ENCODE measurements at regions not wholly inside any gene's neighbourhood (a gene's known extent, or its start where the extent isn't known, plus 50 kb on each side); places are given as distances from the start of the nearest gene placed in this dataset.
A peak's percentile ranks its signal among the peaks of the same experiment; 100 is the strongest.
"Not testable (repeated sequence)": the region's sequence is repeated elsewhere in the genome, so short reads cannot be mapped to it uniquely, and the experiment has no call there.

- H3K4me3 ChIP-seq (ENCODE audit: low read length); intact Hi-C loops (cut with DNase I); H3K9me3 ChIP-seq (ENCODE audit: control insufficient read depth, low read length); ATAC-seq; H3K27ac ChIP-seq (ENCODE audit: low read length); DNase-seq; H3K27me3 ChIP-seq (ENCODE audit: control insufficient read depth, insufficient read depth); H3K4me1 ChIP-seq (ENCODE audit: control insufficient read depth, insufficient read depth, low read length): not testable (repeated sequence)
- WGBS = 96% methylated on average over 2 of the region's 2 CpGs
These were observed 287.9 kb upstream of the FZD8 start for GRCh38 chr10:35929962-35930361.

GRCh38 chr10:35928748-35929147 is 286.7 kb upstream of the FZD8 start:
- 72% methylated on average over 6 of the region's 6 CpGs for WGBS
- no peak for DNase-seq
- no peaks in the 10 kb centered on the region for H3K27me3 ChIP-seq (ENCODE audit: control insufficient read depth, insufficient read depth)
- no peaks in the 10 kb centered on the region for H3K9me3 ChIP-seq (ENCODE audit: control insufficient read depth, low read length)
- H3K4me1 ChIP-seq (ENCODE audit: control insufficient read depth, insufficient read depth, low read length) = no peaks in the 10 kb centered on the region
- ATAC-seq = no peak
- H3K27ac ChIP-seq (ENCODE audit: low read length) = no peak overlapping the region
- intact Hi-C loops (cut with DNase I) = no loop called here
- H3K4me3 ChIP-seq (ENCODE audit: low read length) = no peak overlapping the region

GRCh38 chr10:35927990-35928488 is 285.9 kb upstream of the FZD8 start:
- DNase-seq (no peak), ATAC-seq (no peak)
- Histone ChIP-seq H3K4me1 (ENCODE audit: control insufficient read depth, insufficient read depth, low read length) (no peaks in the 10 kb centered on the region), H3K9me3 (ENCODE audit: control insufficient read depth, low read length) (no peaks in the 10 kb centered on the region), H3K27ac (ENCODE audit: low read length) (no peak overlapping the region), H3K27me3 (ENCODE audit: control insufficient read depth, insufficient read depth) (no peaks in the 10 kb centered on the region), H3K4me3 (ENCODE audit: low read length) (no peak overlapping the region)
- intact Hi-C loops (cut with DNase I) = no loop called here
- 94% methylated on average over 9 of the region's 9 CpGs for WGBS

- Histone ChIP-seq H3K27me3 (ENCODE audit: control insufficient read depth, insufficient read depth) (no peaks in the 10 kb centered on the region), H3K4me3 (ENCODE audit: low read length) (no peak overlapping the region), H3K4me1 (ENCODE audit: control insufficient read depth, insufficient read depth, low read length) (no peaks in the 10 kb centered on the region), H3K27ac (ENCODE audit: low read length) (no peak overlapping the region), H3K9me3 (ENCODE audit: control insufficient read depth, low read length) (no peaks in the 10 kb centered on the region)
- ATAC-seq (no peak), DNase-seq (no peak)
- intact Hi-C loops (cut with DNase I) = no loop called here
- 87% methylated on average over 7 of the region's 7 CpGs for WGBS
These were observed 285.2 kb upstream of the FZD8 start for GRCh38 chr10:35927341-35927740.

- Histone ChIP-seq H3K4me1 (ENCODE audit: control insufficient read depth, insufficient read depth, low read length) (no peaks in the 10 kb centered on the region), H3K9me3 (ENCODE audit: control insufficient read depth, low read length) (no peaks in the 10 kb centered on the region), H3K27me3 (ENCODE audit: control insufficient read depth, insufficient read depth) (no peaks in the 10 kb centered on the region), H3K4me3 (ENCODE audit: low read length) (no peak overlapping the region), H3K27ac (ENCODE audit: low read length) (no peak overlapping the region)
- intact Hi-C loops (cut with DNase I) = no loop called here
- no peak for DNase-seq
- WGBS = 70% methylated on average over 1 of the region's 1 CpG
- no peak for ATAC-seq
These were observed 284.8 kb upstream of the FZD8 start for GRCh38 chr10:35926846-35927245.

DNA sequence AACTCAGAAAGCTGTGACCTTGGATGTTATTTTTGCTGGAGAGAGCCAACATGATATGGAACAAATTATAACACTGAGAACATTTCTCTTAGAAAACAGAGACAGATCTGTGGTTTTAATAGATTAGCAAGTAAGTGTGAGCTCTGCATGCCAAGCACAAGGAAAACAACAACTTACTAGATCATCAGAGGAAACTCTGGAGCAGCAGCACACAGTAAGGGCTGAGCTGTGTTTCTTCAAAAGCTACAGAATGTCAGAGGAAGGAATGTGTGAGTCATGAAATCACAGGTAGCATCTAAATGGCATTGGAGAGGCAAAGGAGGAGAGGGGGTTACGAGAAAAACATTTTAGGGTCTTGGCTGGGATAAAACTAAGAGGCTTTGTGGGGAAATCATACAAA is 283.4 kb upstream of the FZD8 start:
- DNase-seq (no peak), ATAC-seq (peak in 1 of 2 donors; percentile 47)
- Histone ChIP-seq H3K4me1 (ENCODE audit: control insufficient read depth, insufficient read depth, low read length) (no peaks in the 10 kb centered on the region), H3K9me3 (ENCODE audit: control insufficient read depth, low read length) (no peaks in the 10 kb centered on the region), H3K27me3 (ENCODE audit: control insufficient read depth, insufficient read depth) (no peaks in the 10 kb centered on the region), H3K27ac (ENCODE audit: low read length) (no peak overlapping the region), H3K4me3 (ENCODE audit: low read length) (no peak overlapping the region)
- 54% methylated on average over 1 of the region's 1 CpG for WGBS
- intact Hi-C loops (cut with DNase I) = no loop called here

- ATAC-seq = no peak
- 61% methylated on average over 1 of the region's 1 CpG for WGBS
These were observed 282.7 kb upstream of the FZD8 start for GRCh38 chr10:35924759-35925158.

GRCh38 chr10:35922876-35923600 is 280.9 kb upstream of the FZD8 start:
- no peaks in the 10 kb centered on the region for H3K4me1 ChIP-seq (ENCODE audit: control insufficient read depth, insufficient read depth, low read length)
- DNase-seq (no peak), ATAC-seq (no peak)
- no peaks in the 10 kb centered on the region for H3K9me3 ChIP-seq (ENCODE audit: control insufficient read depth, low read length)
- no peaks in the 10 kb centered on the region for H3K27me3 ChIP-seq (ENCODE audit: control insufficient read depth, insufficient read depth)
- WGBS = 74% methylated on average over 4 of the region's 4 CpGs
- H3K27ac ChIP-seq (ENCODE audit: low read length) = no peak overlapping the region
- intact Hi-C loops (cut with DNase I) = loop anchor here in 1 of 4 donors (5.0 kb wide), 1 partner anchor 281 kb away; the partner anchor contains the start of gene FZD8
- H3K4me3 ChIP-seq (ENCODE audit: low read length) = no peak overlapping the region

More at GRCh38 chr10:35924759-35925158, 282.7 kb upstream of the FZD8 start:
- Histone ChIP-seq H3K4me3 (ENCODE audit: low read length) (no peak overlapping the region), H3K4me1 (ENCODE audit: control insufficient read depth, insufficient read depth, low read length) (no peaks in the 10 kb centered on the region), H3K9me3 (ENCODE audit: control insufficient read depth, low read length) (no peaks in the 10 kb centered on the region), H3K27ac (ENCODE audit: low read length) (no peak overlapping the region), H3K27me3 (ENCODE audit: control insufficient read depth, insufficient read depth) (no peaks in the 10 kb centered on the region)
- intact Hi-C loops (cut with DNase I) = loop anchor here in 1 of 4 donors (5.0 kb wide), 1 partner anchor 282 kb away; the partner anchor contains the start of gene FZD8
- no peak for DNase-seq

DNA sequence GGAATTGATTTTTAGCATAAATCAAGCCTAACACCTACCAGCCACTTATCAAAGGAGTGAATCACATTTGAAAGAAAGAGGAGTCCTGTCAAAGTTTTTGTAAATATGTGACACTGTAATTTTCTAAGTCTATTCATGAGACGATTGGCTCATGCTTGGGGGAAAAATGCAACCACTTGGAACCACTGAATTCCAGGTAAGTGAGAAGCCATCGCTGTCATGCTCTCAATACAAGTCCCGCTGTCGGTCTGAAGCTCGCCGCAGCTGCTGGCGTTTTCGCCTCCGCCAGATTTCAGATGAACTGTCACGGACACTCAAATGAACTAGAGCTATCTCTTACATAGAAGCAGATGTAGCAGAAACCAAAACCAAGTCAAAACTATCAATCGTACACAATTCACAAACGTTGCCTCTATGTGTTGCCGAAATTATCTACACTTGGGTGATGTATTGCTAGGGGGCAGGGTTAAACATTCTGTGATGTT is 279.8 kb upstream of the FZD8 start:
- DNase-seq (no peak), ATAC-seq (no peak)
- Histone ChIP-seq H3K9me3 (ENCODE audit: control insufficient read depth, low read length) (no peaks in the 10 kb centered on the region), H3K27me3 (ENCODE audit: control insufficient read depth, insufficient read depth) (no peaks in the 10 kb centered on the region), H3K27ac (ENCODE audit: low read length) (no peak overlapping the region), H3K4me3 (ENCODE audit: low read length) (no peak overlapping the region), H3K4me1 (ENCODE audit: control insufficient read depth, insufficient read depth, low read length) (no peaks in the 10 kb centered on the region)
- 93% methylated on average over 13 of the region's 13 CpGs for WGBS
- intact Hi-C loops (cut with DNase I) = loop anchor here in 1 of 4 donors (5.0 kb wide), 1 partner anchor 280 kb away; the partner anchor contains the start of gene FZD8

DNA sequence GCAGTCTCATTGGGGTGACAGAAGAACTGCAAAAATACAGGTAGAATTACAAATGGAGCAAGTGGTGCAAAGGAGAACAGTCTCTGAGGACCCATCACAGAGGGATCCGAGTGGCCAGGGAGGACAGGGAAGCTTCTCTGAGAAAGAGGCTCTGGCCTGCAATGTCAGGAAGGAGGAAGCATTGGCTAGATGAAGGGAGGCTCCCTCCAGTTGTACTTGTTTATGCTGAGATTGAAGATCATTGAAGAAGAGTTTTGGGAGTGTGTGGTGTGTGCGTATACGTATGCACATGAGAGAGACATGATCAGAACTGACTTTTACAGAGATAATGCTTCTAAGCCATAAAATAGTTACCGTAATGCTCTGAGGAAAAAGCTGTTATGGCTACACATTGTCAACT is 274.7 kb upstream of the FZD8 start:
- Histone ChIP-seq H3K27me3 (ENCODE audit: control insufficient read depth, insufficient read depth) (no peaks in the 10 kb centered on the region), H3K9me3 (ENCODE audit: control insufficient read depth, low read length) (no peaks in the 10 kb centered on the region), H3K4me3 (ENCODE audit: low read length) (no peak overlapping the region), H3K27ac (ENCODE audit: low read length) (no peak overlapping the region), H3K4me1 (ENCODE audit: control insufficient read depth, insufficient read depth, low read length) (no peaks in the 10 kb centered on the region)
- no peak for DNase-seq
- intact Hi-C loops (cut with DNase I) = loop anchor here in 1 of 4 donors (5.0 kb wide), 1 partner anchor 279 kb away; no protein-coding TSS in a partner anchor
- peak; percentile 51 to 67 for ATAC-seq
- WGBS = 71% methylated on average over 4 of the region's 4 CpGs

GRCh38 chr10:35913628-35914027 is 271.5 kb upstream of the FZD8 start:
- intact Hi-C loops (cut with DNase I) = no loop called here

More at GRCh38 chr10:35913628-35914027, 271.5 kb upstream of the FZD8 start:
- Histone ChIP-seq H3K27ac (ENCODE audit: low read length) (no peak overlapping the region), H3K4me3 (ENCODE audit: low read length) (no peak overlapping the region), H3K4me1 (ENCODE audit: control insufficient read depth, insufficient read depth, low read length) (no peaks in the 10 kb centered on the region), H3K9me3 (ENCODE audit: control insufficient read depth, low read length) (no peaks in the 10 kb centered on the region), H3K27me3 (ENCODE audit: control insufficient read depth, insufficient read depth) (no peaks in the 10 kb centered on the region)
- ATAC-seq = no peak
- WGBS = 94% methylated on average over 1 of the region's 1 CpG
- DNase-seq = no peak
